DMS153 treated with DMSO at 0.1 percent for 48 hours (cell line): ENCODE measurements at regions not wholly inside any gene's neighbourhood (a gene's known extent, or its start where the extent isn't known, plus 50 kb on each side); places are given as distances from the start of the nearest gene placed in this dataset.
A peak's percentile ranks its signal among the peaks of the same experiment; 100 is the strongest.

Source experiments
- DNase-seq: peaks from one replicate; lab custom pipeline; 2025; ENCODE audit not compliant: unreplicated experiment; lab: John Stamatoyannopoulos, UW

DNA sequence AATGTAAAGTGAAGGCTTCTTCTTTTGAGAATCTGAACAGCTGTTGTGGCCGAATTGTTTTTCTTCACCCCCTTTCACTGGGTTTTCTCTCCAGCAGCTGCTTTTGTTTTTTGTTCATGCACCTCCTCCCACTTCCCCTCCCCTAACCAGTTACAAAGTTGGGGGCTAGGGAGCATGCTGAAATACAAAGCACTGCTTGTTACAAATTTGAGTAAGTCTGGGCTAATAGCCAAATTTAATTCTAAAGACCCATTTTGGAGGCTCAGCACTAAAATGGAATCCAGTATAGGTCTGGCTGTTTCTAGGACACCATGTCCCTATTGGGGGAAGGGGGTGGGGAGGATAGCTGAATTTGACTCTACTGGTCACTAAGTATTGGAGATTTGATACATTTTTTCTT lies 89.2 kb upstream of the GPM6B start:
- DNase-seq = no peak

DNA sequence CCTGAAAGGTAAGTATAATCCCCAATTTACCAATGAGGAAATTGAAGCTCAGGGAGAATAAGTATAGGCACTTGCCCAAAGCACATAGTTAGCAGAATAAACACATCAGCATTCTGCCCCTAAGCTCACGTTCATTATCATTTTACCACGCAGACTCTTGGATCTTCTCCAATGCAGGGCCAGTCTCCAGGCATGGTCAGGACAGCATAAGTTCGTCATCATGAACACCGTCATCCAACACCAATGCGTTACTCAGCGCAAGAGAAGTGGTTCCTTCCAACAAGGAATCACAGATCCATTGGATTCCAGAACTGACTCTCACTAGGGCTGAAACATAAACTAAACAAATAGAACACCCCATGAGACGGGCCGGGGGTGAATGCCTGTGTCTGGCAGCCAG lies 86.5 kb upstream of the GPM6B start:
- no peak for DNase-seq

DNA sequence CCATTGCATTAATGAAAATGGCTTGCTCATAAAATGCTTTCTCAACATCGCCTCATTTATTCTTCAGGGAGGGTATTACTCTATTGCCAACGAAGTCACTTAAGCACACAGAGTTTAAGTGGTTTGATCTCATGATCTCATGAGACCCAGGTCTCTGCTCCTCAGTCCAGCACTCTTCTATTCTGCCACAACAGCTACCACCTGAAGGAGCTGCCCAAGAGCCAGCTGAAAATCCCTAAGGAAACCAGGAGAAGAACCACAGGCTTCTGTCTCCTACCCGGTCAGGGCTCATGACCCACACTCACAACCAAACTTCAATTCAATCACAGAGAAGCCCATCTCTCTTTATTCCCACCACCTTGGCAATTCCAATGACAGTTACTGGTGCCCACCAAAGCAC lies 85.5 kb upstream of the GPM6B start:
- DNase-seq = no peak

DNA sequence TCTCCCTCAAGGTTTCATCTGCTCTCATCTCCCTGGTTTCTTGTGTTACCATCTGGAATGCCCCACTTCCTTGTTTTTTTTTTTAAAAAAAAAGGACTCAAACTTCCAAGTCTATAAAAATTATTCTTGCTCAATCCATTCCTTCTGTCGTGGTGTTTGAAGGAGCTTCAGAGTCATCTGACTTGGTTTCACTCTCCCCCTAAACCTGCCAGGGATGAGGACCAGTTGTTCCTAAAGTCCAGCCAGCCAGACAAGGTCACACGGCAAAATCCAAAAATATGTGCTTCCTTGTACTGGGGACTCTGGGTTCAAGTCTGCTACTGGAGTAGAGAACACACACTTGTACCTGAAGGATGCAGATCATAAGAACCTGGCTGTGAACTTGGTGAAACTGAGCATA lies 84.5 kb upstream of the GPM6B start:
- DNase-seq = no peak

DNA sequence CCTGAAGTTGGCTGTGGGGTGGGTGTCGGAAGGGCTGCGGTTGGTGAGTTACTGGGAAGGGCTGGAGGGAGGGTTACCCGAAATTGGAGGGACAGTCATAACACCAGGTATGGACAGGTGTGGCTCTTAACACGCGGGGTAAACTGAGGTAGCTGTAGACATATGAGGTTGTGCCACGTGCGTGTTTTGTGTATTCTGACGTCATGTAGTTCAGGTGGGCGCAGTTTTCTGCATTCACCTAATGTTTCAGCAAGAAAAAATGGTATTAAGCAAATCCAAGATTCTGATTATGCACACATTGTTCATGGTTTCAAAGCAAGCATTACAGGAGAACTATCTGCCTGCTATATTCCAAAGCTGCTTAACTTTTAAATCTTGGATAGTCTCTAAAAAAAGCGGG lies 83.5 kb upstream of the GPM6B start:
- no peak for DNase-seq

DNA sequence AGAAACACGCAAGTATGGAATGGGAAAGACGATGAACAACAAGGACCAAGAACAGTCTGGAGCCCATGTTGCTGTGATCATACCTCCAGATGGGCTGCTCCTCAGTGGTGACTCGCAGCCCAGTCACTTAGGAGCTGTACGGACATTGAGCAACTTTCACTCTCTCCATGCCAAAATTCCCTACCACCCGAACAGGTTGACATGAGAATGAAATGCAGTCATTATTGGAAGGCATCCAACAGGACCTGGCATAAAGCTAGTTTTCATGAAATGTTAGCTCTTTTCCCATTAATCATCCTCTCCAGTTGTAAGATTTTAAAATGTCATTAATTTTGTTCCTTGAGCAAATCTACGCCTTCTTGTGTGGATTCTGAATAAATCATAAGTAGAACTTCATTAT lies 82.7 kb upstream of the GPM6B start:
- DNase-seq = no peak

DNA sequence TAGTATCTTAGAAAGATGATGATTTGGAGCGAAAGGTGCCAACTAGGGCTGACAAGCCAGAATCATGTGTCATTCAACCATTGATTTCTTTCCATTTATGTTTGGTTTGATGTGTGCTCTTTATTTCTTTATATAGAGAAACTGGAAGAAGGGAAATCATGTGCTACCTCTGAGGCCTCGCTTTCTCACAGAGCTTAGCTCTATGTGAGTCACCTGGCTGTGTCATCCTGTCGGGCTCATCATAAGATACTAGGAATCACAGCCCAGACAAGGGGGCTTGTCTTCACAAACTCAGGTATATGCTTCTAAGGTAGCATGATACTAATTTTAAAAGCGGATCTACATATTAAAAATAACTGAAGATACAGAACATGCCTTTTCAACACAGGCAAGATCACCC lies 81.7 kb upstream of the GPM6B start:
- no peak for DNase-seq

DNA sequence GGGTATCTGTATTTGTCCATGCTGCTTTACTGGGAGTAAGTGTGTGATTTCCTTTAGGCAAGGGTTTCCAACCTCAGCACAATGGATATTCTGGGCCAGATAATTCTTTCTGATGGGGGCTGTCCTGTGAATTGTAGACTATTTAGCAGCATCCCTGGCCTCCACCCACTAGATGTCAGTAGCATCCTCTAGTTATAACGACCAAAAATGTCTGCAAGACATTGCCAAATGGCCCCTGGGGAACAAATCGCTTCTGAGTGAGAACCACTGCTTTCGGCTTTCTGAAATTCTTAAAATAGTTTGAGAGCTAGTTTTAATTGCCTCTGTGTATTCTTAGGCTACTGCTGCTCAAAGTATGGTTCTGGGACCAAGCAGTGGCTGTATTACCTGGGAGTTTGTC lies 81.2 kb upstream of the GPM6B start:
- DNase-seq = no peak

DNA sequence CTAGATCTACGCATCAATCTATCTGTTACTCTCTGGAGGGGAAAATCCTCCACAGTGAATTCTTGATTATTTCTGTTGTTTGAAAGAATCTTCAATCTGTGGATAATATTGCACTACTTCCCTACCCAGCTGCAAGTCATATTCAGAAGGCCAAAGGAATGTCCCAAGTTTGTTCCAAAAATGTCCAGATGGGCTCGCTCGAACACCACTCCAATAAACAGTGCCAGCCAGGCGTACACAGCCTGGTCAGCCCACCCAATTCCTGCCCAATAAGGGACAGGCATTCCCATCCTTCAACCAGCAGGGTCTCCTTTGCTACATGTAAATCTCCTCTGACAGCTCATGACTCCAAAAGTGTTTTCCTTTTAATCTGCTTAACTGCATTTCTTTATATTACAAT lies 80.7 kb upstream of the GPM6B start:
- no peak for DNase-seq

DNA sequence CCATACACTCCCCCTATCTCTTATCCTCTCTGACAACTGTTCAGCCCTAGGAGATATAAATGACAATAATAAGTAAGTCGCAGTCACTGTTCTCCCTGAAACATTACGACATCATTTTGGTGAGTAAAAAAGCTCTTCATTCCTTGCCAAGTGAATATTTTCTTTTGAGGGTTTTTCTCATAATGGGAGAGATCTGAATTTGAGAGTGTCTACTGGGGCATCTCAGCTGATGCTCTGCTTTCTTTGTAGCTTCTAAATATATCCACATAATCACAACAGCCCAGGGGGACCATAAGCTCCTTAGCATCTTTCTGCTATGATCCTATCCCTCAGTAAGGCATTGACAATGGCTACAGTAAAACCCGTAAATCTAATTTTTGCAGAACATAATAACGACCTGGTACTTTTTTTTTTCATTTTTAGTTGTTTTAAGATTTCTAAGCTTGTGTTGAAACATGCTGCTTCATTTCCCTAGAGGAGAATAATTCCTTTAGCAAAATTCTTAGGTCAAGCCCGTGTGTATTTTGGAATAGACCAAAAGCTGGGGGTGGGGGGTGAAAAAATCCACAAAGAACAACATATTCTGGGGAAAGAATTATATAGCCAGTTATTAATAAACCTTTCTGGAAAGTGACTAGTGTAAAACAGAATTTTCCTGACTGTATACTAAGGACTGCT lies 78.1 kb upstream of the GPM6B start:
- DNase-seq = no peak

DNA sequence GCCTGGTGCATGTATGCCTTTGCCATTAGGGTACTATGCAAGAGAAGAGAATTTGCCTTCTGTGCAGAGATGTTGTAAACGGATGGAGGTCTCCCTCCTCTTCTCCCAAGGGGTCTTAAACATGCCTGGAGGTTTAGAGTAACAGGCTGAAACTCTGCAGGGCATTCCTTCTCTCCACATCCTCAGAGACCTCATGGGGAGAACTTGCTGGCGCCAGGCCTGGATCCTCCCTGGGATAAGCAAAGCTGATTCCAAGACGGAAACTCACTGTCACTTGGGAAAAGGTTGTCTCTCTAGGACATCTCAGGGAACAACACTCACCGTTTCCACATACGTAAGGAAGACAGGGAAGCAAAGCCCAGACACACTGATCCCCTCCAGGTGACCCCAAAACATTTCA lies 76.9 kb upstream of the GPM6B start:
- no peak for DNase-seq

DNA sequence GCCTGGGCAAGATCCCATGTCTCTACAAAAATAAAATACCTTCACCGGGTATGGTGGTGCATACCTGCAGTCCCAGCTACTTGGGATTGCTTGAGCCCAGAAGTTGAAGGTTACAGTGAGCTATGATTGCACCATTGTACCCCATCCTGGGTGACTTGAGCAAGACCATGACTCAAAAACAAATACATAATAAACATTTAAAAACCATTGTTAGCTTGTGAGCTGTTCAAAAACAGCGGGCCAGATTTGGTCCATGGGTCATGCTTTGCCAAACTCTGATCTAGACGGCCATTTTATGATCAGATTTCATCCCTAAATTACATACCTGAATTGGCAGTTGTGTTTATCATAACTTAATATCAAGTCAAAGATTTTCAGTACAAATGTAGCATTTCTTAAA lies 76.0 kb upstream of the GPM6B start:
- DNase-seq = no peak

DNA sequence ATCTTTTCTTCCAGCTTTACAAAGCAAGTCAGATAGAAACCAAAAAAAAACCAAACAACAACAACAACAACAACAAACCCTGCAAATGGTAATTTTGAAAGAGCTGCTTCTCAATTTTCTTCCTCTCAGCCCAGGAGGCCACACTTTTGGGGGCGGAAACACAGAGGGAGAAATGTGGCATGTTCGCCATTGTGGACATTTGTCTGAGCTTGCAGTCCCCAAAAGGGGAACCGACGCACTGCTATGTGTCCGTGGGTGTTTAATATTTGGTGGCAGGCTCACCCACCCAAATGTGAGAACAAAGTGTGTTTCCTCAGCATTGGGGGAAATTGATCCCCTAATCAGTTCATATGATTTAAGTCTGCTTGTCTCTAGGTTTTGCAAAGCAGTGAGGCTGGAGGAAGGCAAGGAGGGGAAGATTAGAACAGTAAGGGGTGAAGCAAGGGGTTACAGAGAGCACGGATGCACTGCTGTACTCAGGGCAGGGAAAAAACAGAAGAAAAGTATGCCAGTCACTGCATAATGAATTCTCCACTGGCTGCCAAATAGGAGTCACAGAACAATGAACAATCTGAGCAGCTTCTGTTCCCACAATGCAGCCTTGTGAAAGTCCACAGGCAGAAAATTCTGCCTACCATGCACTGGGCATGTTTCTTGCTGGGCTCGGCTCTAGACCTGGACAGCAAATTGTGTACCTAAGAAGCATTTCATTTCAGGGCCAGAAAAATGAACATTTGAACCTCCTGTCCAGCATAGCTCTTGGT lies 74.7 kb upstream of the GPM6B start:
- no peak for DNase-seq

DNA sequence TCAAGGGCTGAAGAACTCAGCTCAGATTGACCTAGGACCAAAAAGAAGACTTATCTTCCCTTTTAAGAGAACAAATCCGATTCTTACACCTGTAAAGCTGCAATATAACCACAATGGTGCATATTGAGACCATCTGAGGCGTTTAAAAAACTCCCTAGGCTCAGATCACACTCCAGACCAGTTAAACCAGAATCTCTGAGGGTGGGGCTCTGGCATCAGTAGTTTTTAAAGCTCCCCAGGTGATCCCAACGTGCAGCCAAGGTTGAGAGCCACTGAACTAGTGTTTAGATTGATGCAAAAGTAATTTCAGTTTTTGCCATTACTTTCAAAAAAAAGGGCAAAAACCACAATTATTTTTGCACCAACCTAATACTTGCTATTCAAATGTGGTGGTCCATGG lies 73.9 kb upstream of the GPM6B start:
- DNase-seq = no peak

DNA sequence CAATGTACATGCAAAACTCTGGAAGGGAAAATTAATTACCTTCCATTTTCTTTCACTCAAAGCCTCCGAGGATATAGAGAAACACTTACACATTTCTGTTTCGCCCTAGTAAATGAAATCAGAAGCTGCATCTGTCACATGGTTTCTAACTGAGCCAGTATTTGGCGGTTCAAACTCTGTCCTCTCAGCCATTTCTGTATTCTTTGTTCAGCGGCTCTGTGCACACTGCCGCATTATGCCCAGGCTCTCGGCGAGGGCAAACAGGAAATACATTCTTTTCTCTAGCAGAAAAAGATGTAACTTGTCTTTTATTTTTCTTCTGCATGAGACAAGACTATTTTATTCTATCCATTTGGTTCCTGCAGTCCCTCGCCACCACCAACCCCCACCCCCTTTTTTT lies 71.4 kb upstream of the GPM6B start:
- peak; percentile 2 for DNase-seq

DNA sequence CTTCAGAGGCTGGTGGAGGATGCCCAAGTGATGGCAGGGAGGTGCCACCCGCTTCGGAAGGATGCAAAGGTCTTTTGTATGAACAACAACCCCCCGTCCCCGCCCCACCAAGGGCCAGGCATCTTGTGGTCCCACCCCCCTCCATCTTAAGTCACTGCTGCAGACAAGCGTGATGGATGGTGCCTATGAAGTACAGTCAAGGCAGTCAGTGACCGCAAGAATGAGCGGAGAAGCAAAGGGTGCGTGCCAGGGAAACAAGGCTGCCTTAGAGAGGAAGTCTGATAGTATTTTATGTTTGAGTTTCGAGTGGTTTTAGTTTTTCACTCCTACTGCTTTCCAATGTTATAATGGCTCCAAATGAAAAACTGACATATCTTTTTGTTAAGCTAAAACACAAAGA lies 68.7 kb upstream of the GPM6B start:
- DNase-seq = no peak

DNA sequence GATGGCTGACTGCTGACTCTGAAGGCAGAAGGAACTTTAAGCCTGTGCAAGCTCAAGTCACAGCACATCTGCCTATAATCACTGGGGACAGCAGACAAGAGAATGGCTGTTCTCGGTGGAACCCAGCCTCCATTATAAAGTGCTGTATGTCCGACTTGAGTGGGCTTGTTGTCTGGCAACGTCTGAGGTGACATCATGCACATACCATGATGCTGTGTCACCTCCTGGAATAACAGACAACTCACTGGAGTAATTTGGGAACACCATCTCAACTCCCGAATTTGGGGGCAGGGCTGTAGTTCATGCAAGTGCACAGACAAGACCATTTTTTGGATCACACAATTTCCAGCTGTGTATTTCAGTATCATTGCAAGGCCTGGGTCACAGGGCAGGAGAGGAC lies 59.8 kb upstream of the GPM6B start:
- DNase-seq = no peak

DNA sequence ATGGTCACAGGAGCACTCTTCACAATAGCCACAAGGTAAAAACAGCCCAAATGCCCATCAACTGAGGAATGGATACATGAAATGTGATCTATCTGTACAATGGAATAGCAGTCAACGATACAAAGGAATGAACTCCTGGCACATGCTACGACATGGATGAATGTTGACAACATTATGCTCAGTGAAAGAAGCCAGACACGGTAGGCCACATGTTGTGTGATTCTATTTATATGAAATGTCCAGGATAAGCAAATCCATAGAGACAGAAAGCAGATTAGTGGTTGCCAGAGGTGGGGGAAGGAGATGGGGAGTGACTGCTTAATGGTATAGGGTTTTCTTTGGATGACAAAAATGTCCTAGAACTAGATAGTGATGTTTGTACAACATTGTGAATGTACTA lies 58.7 kb upstream of the GPM6B start:
- DNase-seq = no peak

DNA sequence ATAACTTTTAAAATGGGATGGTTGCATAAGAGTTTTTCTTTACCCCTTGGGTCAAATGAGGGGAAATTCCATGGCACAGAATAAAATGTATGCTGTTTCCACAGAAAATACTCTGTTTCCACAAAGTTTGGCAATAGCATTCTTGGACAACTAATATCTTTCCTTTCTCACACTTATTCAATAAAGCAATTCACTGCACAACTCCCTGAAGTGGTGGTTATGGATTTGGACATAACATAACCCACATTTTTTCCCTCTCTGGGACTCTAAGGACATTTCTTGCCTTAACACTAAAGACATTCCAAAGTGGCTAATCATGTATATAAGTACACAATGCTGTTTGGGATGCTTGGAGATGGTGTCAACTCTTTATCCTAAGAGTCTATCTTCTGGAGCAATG lies 51.7 kb upstream of the GPM6B start:
- no peak for DNase-seq
